ENCODE measurements at regions not wholly inside any gene's neighbourhood (a gene's known extent, or its start where the extent isn't known, plus 50 kb on each side); places are given as distances from the start of the nearest gene placed in this dataset.

DNA sequence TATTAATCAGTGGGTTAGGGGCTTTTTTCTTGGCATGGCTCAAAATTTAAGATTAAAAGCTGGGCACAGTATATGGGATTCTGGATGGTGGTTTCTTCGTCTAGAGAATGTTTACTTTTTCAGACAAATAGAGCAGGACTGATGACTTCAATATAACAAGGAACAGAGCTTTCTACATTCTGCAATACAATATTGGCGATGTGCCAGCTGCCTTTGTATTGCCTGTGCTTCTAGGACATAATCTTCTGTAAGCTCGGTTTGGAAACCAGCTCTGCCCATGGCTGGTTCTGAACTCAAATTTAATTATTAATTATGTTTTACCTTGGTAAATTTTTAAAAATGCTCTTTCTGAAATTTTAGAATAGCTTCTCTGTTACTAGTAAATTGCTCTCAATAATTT lies 139.1 kb upstream of the TRPC4 start:
- no peak for TF ChIP-seq POLR2A (IDR thresholded peaks at IDR 0.05)
- TF ChIP-seq CTCF (IDR thresholded peaks at IDR 0.05), result no peak
- no peak for TF ChIP-seq POLR2AphosphoS5 (IDR thresholded peaks at IDR 0.05)
- no peak for TF ChIP-seq EP300 (IDR thresholded peaks at IDR 0.05; ENCODE audit: low read depth)

All from transverse colon (tissue), 4 donors.